Epidermal melanocyte (primary cell): ENCODE measurements at regions not wholly inside any gene's neighbourhood (a gene's known extent, or its start where the extent isn't known, plus 50 kb on each side); places are given as distances from the start of the nearest gene placed in this dataset.

ENCODE experiments used
- DNase-seq: peaks from one replicate; pipeline ENCODE4 v3.0.0; 2011; ENCODE audit warnings: low spot score; ENCODE audit not compliant: insufficient read length

- DNase-seq, result no peak
Observed at GRCh38 chr14:97349463-97349862, 552.3 kb downstream of the VRK1 start.

GRCh38 chr14:97349946-97350345 is 552.8 kb downstream of the VRK1 start:
- no peak for DNase-seq

GRCh38 chr14:97350415-97350814 is 553.2 kb downstream of the VRK1 start:
- DNase-seq, result no peak

GRCh38 chr14:97350894-97351731 is 553.9 kb downstream of the VRK1 start:
- DNase-seq, result no peak

GRCh38 chr14:97353102-97353501 is 555.9 kb downstream of the VRK1 start:
- DNase-seq, result no peak

GRCh38 chr14:97354119-97354722 is 557.0 kb downstream of the VRK1 start:
- DNase-seq, result no peak

- no peak for DNase-seq
Observed at GRCh38 chr14:97359341-97359740, 562.2 kb downstream of the VRK1 start.

GRCh38 chr14:97361181-97361580 is 564.0 kb downstream of the VRK1 start:
- no peak for DNase-seq

- no peak for DNase-seq
Observed at GRCh38 chr14:97361958-97362357, 564.8 kb downstream of the VRK1 start.

GRCh38 chr14:97366400-97366799 is 569.2 kb downstream of the VRK1 start:
- no peak for DNase-seq

- DNase-seq, result no peak
Observed at GRCh38 chr14:97367278-97367677, 570.1 kb downstream of the VRK1 start.

GRCh38 chr14:97368049-97368448 is 570.9 kb downstream of the VRK1 start:
- DNase-seq, result no peak

GRCh38 chr14:97368900-97369564 is 571.9 kb downstream of the VRK1 start:
- DNase-seq, result no peak

- DNase-seq, result no peak
Observed at GRCh38 chr14:97369901-97370300, 572.7 kb downstream of the VRK1 start.

GRCh38 chr14:97376310-97376709 is 579.1 kb downstream of the VRK1 start:
- no peak for DNase-seq

- no peak for DNase-seq
Observed at GRCh38 chr14:97377550-97377949, 580.4 kb downstream of the VRK1 start.

GRCh38 chr14:97379091-97379531 is 581.9 kb downstream of the VRK1 start:
- no peak for DNase-seq

GRCh38 chr14:97380539-97380941 is 583.4 kb downstream of the VRK1 start:
- DNase-seq, result no peak

GRCh38 chr14:97381309-97381708 is 584.1 kb downstream of the VRK1 start:
- DNase-seq, result no peak

GRCh38 chr14:97382616-97383226 is 585.5 kb downstream of the VRK1 start:
- DNase-seq, result no peak

- DNase-seq, result no peak
Observed at GRCh38 chr14:97385727-97386126, 588.5 kb downstream of the VRK1 start.
